22Rv1 (cell line): ENCODE measurements at regions not wholly inside any gene's neighbourhood (a gene's known extent, or its start where the extent isn't known, plus 50 kb on each side); places are given as distances from the start of the nearest gene placed in this dataset.

Experiments used
- H3K27ac ChIP-seq: fragments of 450-650 bp; 2 replicates; pipeline ENCODE4 v1.5.1; 2017
- CTCF ChIP-seq: fragments of 450-650 bp; IDR thresholded peaks from 2 replicates; pipeline ENCODE4 v1.5.1; 2017; ENCODE audit warnings: mild to moderate bottlenecking
- ZFX ChIP-seq: fragments of 450-650 bp; IDR thresholded peaks from 2 replicates; pipeline ENCODE4 v1.6.1; 2017; ENCODE audit warnings: antibody characterized with exemption, borderline replicate concordance

DNA sequence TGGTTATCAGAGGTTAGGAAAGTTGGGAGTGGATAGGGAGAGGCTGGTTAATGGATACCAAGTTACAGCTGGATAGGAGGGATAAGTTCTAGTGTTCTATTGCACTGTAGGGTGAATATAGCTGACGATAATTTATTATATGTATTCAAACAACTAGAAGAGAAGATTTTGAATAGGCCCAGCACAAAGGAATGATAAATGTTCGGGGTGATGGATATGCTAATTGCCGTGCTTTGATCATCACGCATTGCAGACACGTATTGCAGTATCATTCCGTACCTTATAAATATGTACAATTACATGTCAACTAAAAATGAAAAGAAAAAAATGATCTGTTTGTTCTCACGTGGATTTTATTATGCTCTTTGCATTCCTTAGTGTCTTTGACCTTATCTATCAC is 369.2 kb upstream of the PKDCC start:
- H3K27ac ChIP-seq = no peak overlapping the region
- no peak for TF ChIP-seq ZFX
- no peak for TF ChIP-seq CTCF

GRCh38 chr2:41686156-41686555 is 361.7 kb upstream of the PKDCC start:
- TF ChIP-seq ZFX = no peak
- TF ChIP-seq CTCF = no peak
- H3K27ac ChIP-seq = no peak overlapping the region

DNA sequence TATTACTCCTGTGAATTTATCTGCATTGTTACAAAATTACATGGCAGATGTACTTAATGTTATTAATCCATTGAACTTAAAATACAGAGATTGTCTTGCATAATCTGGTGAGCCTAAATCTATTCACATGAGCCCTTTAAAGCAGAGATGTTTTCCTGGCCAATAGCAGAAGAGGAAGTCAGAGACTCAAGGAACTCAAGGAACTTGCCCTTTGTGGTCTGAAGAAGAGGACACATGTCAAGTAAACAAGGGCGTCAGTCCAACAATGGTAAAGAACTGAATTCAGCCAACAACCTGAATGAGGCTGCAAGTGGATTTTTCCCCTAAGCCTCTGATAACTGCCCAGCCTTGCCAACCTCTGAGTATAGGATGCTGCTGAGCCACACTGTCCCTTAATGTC is 356.3 kb upstream of the PKDCC start:
- TF ChIP-seq ZFX (no peak), CTCF (no peak)
- H3K27ac ChIP-seq = no peak overlapping the region

- no peak overlapping the region for H3K27ac ChIP-seq
These were observed 353.2 kb upstream of the PKDCC start for GRCh38 chr2:41694536-41695049.

GRCh38 chr2:41695198-41696113 is 352.4 kb upstream of the PKDCC start:
- TF ChIP-seq CTCF (no peak), ZFX (no peak)
- no peak overlapping the region for H3K27ac ChIP-seq

More at GRCh38 chr2:41694536-41695049, 353.2 kb upstream of the PKDCC start:
- TF ChIP-seq ZFX (no peak), CTCF (no peak)

GRCh38 chr2:41697389-41697788 is 350.4 kb upstream of the PKDCC start:
- H3K27ac ChIP-seq = no peak overlapping the region
- no peak for TF ChIP-seq CTCF
